GM21717 (cell line): ENCODE measurements at regions not wholly inside any gene's neighbourhood (a gene's known extent, or its start where the extent isn't known, plus 50 kb on each side); places are given as distances from the start of the nearest gene placed in this dataset.
"Not testable (repeated sequence)": the region's sequence is repeated elsewhere in the genome, so short reads cannot be mapped to it uniquely, and the experiment has no call there.

Experiments
- ATAC-seq: cut with Tn5 transposase; IDR thresholded peaks from one replicate; pipeline ENCODE4 v1.9.1; 2021; ENCODE audit warnings: mild to moderate bottlenecking, moderate library complexity; ENCODE audit not compliant: unreplicated experiment

DNA sequence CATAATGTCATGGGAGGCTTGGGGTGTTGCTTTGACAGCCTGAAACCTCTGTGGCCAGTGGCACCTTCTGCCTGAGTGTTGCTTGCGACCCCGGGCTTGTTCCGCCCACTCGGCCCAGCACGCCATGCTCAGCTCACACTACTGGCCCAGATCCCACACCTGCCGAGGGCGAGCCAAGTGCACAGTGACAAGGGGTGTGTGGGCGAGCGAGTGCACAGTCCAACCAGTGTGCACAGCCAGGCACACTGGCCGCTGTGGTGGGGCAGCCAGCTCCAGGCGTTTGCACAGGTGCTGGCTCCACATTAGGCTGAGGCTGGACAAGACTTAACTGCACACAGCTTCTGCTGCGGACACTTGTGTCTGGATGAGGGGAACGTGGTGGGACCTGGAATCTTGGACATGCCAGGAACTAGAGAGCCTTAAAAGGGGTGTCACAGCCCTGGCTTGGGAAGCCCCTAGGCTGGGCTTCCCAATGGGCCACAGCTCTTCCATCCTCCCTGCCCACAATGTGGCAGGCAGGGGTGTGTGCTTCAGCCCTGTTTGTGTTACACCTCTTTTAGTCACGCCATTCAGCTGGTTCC, 609.2 kb upstream of the FOXG1 start:
- no peak for ATAC-seq

DNA sequence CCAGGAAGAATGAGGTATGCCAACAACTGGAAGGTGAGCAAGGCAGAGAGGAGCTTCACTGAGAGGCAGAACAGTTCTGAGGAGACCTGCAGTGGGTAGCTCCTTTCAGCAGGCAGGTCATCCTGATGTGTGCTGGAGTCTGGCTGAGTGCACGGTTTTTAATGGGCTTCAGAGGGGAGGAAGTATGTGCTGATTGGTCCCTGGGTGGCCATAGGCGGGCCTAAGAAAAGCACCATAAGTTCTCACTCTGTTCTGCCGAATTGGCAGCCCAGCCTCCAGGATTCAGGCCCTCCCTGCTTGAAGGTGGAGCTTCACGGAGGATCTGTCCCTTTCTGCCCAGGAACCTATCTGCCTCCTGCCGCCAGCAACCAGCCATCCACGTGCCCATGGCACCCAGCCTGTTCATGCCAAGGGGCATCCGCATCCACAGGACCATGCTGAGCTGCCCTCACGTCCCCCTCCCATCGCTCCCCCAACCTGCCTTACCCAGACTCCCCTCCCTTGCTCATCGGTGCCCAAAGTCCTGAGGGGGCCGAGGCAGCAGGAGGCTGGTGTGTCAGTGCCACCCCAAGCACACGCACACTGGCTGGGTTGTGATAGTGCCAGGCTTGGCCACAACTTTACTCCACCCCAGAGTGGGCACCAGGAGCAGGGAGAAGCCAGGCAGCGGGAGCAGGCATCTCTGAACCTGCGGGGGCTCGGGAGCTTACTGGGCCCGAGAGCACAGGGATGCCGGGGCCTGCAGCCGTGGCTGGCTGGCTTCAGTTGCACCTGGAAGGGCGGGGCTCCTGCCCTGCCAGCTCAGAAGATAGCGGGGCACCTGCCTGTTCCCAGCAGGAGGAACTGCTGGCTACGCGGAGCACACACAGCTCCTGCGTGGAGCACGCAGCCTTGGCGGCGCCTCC, 608.4 kb upstream of the FOXG1 start:
- ATAC-seq: no peak

- ATAC-seq: no peak
Observed at GRCh38 chr14:28161040-28161439, 605.5 kb upstream of the FOXG1 start.

GRCh38 chr14:28163233-28163632, 603.4 kb upstream of the FOXG1 start:
- ATAC-seq: no peak

DNA sequence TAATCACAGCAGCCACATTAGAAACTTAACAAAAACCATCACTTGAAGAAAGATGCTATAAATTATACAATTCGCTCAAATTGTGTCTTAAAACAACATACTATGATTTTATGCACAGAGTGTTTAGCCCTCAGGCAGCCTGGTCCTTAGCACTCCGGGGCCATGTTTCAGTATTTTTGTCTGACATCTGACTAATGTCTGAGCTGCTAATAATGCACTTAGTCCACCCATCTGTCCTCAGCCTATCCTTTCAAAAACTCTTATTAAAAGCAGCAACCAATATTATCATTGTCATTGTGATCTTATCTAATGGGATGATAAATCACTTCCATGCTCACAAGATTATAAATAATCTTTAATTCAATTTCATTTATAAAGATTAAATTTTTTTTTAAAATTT, 602.7 kb upstream of the FOXG1 start:
- no peak for ATAC-seq

GRCh38 chr14:28187902-28188830, 578.4 kb upstream of the FOXG1 start:
- ATAC-seq: not testable (repeated sequence)

- ATAC-seq: no peak
Observed at GRCh38 chr14:28196878-28197277, 569.7 kb upstream of the FOXG1 start.

- no peak for ATAC-seq
Observed at GRCh38 chr14:28220391-28220790, 546.2 kb upstream of the FOXG1 start.

DNA sequence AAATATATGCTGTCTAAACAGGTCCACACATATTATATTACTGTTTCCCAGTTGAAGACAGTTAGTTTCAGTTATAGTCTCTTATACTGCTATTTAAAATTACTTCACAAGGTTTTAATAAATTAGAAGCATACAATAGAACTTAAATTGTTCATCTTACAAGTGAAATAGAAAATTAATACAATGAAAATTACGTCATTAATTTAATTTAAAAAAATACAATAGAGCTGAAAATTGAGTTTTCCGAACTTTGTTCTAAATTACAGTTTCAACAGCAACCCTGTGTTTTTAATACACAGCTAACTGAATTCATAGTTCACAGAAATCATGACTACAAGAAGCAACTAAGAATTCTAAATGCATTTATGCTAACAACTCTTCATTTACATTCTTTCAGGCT, 525.7 kb upstream of the FOXG1 start:
- ATAC-seq: no peak

DNA sequence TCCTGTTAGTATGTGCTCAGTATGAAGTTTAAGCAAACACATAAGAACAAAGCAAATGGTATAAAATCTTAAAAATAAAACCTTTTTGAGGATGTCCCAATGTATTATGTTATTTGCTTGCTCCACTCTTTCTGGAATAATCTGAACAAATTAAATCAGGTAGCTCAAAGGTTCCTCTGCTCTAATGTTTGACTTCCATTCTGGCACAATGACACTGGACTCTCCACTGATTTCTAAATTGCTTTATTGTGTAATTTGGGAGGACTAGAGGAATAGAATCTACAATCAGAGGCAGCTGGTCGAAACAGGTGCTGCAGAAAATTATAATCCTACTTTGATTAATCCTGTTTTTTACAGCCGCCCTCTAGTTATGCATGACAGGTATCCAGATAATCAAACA, 523.7 kb upstream of the FOXG1 start:
- ATAC-seq: no peak

- ATAC-seq: no peak
Observed at GRCh38 chr14:28243600-28243999, 523.0 kb upstream of the FOXG1 start.

DNA sequence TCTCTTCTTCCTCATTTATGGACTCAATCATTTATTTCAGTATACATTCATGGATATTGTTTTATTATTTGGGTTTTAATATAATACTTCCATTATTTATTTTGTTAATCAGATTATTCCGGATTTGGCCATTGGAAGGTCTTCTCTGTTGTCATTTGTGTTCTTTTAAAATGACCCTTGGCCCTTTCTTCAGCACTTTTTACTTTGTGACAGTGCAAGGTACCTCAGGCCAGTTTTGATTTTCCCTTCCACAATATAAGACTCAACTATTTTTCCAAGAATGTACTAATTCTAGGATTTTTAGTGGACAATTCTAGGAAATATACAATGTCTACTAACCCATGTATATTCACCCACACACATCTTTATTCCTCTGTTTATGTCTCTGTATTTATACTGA, 521.4 kb upstream of the FOXG1 start:
- no peak for ATAC-seq

- no peak for ATAC-seq
Observed at GRCh38 chr14:28247491-28247890, 519.1 kb upstream of the FOXG1 start.

GRCh38 chr14:28252124-28252523, 514.5 kb upstream of the FOXG1 start:
- not testable (repeated sequence) for ATAC-seq

GRCh38 chr14:28254768-28255167, 511.8 kb upstream of the FOXG1 start:
- ATAC-seq: no peak

DNA sequence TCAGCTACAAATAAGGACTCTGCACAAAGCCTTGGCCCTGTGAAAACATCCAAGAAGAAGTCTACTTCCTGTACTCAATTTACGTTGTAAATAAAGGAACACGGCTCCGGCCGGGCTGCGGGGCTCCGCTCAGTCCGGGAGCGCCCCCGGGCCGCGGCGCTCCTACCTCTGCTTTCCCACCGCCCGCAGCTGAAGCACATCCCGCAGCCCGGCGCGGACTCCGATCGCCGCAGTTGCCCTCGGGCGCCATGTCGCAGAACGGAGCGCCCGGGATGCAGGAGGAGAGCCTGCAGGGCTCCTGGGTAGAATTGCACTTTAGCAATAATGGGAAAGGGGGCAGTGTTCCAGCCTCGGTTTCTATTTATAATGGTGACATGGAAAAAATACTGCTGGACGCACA, 502.3 kb upstream of the FOXG1 start:
- ATAC-seq: no peak

DNA sequence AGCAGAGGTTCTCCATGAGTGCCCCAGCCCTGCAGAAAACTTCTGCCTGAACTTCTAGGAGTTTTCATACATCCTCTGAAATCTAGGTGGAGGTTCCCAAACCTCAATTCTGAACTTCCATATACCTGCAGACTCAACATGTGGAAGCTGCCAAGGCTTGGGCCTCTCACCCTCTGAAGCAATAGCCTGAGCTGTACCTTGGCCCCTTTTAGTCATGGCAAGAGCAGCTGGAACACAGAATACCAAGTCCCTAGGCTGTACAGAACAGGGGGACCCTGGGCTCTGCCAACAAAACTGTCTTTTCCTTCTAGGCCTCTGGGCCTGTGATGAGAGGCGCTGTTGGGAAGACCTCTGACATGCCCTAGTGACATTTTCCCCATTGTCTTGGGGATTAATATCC, 494.3 kb upstream of the FOXG1 start:
- ATAC-seq: no peak

DNA sequence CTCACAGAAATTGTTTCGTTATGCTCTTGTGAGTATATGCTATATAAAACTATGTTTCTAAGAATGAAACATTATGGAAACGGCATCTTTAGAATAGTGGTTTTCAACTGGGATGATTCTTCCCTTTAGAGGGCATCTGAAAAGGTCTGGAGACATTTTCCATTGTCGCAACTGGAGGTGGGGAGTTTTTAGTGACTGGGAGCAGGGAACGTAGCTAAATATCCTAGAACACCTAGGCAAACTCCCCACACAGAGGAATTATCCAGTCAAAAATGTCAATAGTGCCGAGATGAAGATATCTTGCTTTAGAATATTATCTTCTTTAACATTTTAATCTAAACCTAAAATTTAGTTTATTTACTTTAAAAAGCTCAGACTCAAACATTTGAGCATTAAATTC, 486.1 kb upstream of the FOXG1 start:
- ATAC-seq: no peak

GRCh38 chr14:28280997-28281598, 485.5 kb upstream of the FOXG1 start:
- no peak for ATAC-seq

GRCh38 chr14:28284546-28285300, 481.9 kb upstream of the FOXG1 start:
- ATAC-seq: no peak
